Transverse colon (tissue), 4 donors: ENCODE measurements at regions not wholly inside any gene's neighbourhood (a gene's known extent, or its start where the extent isn't known, plus 50 kb on each side); places are given as distances from the start of the nearest gene placed in this dataset.

Source experiments
- DNase-seq: peaks from one replicate; pipeline ENCODE4 v3.0.0-alpha.2; 2019
- H3K27ac ChIP-seq, 4 donors: fragments of 200-600 bp; sonication (generic); 2 replicates each; pipeline ENCODE4 v1.5.1; 2016 to 2018; ENCODE audit warnings: inconsistent platforms in 4 of 4
- H3K27me3 ChIP-seq: fragments of 200-600 bp; sonication (generic); 2 replicates; pipeline ENCODE4 v1.5.1; 2017; ENCODE audit warnings: inconsistent platforms
- H3K36me3 ChIP-seq, 4 donors: fragments of 200-600 bp; sonication (generic); 2 replicates each; pipeline ENCODE4 v1.5.1; 2017 to 2019; ENCODE audit warnings: inconsistent platforms in 4 of 4
- H3K4me1 ChIP-seq, 4 donors: fragments of 200-600 bp; sonication (generic); 2 replicates each; pipeline ENCODE4 v1.5.1; 2017 to 2020; ENCODE audit warnings: inconsistent platforms in 4 of 4
- H3K4me3 ChIP-seq, 4 donors: fragments of 200-600 bp; sonication (generic); 1 replicate in 1 of 4; 2 replicates in 3 of 4; pipeline versions ENCODE4 v1.5.1 to v1.6.1; 2017 to 2019; ENCODE audit warnings: inconsistent platforms in 4 of 4
- H3K9me3 ChIP-seq, 2 donors: fragments of 200-600 bp; sonication (generic); 2 replicates each; pipeline ENCODE4 v1.5.1; 2017 to 2019; ENCODE audit warnings: inconsistent platforms in 2 of 2
- EP300 ChIP-seq: sonication (generic); formaldehyde crosslinking; IDR thresholded peaks from one replicate; pipeline ENCODE4 v1.6.1; 2017; ENCODE audit warnings: antibody characterized with exemption, low read depth
- POLR2A ChIP-seq: fragments of 450-650 bp; IDR thresholded peaks from one replicate; pipeline ENCODE4 v1.6.1; 2016; ENCODE audit warnings: antibody characterized with exemption, mild to moderate bottlenecking, moderate library complexity
- POLR2AphosphoS5 ChIP-seq, 3 donors: sonication (generic); formaldehyde crosslinking; IDR thresholded peaks; one replicate each; pipeline ENCODE4 v1.6.1; 2016; ENCODE audit warnings: antibody characterized with exemption in 3 of 3
- WGBS, 2 donors: methylation state at CpG; one replicate each; pipeline ENCODE4 v1.1.5; 2018; ENCODE audit warnings: low coverage in 1 of 2; 5-methylcytosine and 5-hydroxymethylcytosine counted together
- in situ Hi-C, 4 donors: fragments of 200-750 bp; cut with MboI; loops; one replicate each; pipeline versions ENCODE4 v1.15.0 to v1.15.1; 2017; ENCODE audit warnings: low sequenced_read_pairs in 3 of 4, low pct_ligation_motif_present in 1 of 4, low pct_unique_long_range_greater_than_20kb in 1 of 4
- intact Hi-C: fragments of 100-400 bp; cut with DNase I; formaldehyde crosslinking; loops from one replicate; pipeline ENCODE4 v1.15.1; 2023; ENCODE audit warnings: low total_unique reads
- TF ChIP-seq, protein P1 (sequence below), 5 experiments: fragments of 200-600 bp in 3 of 5; fragments of 450-650 bp in 2 of 5; sonication (generic) in 3 of 5; IDR thresholded peaks; 1 replicate in 2 of 5; 2 replicates in 3 of 5; pipeline ENCODE4 v1.5.1; 2016 to 2017; ENCODE audit warnings: antibody characterized with exemption in 5 of 5, inconsistent platforms in 3 of 5, mild to moderate bottlenecking in 2 of 5, moderate library complexity in 1 of 5

DNA sequence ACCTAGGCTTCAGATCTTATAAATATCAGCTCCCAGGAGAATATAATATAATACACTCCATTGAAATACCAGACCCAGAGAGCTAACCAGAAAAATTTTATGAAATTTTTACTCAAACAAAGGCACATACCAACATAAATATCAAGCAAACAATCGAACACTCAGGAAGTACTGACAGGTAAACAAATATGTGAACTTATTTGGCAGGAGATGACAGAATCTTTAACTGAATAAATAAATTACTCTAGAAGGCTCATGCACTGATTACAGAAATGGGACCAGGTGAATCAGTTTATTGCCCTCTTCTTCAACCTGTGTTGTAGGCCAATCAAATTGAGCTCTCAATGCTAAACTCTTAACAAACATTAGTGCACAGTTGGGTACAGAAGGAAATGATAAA lies 225.2 kb upstream of the PABPC4L start:
- Histone ChIP-seq H3K36me3 (no peaks in the 10 kb centered on the region), H3K27me3 (no peaks in the 10 kb centered on the region), H3K9me3 (no peaks in the 10 kb centered on the region), H3K4me3 (no peak overlapping the region), H3K4me1 (no peaks in the 10 kb centered on the region), H3K27ac (no peak overlapping the region)
- no peak for DNase-seq
- TF ChIP-seq POLR2AphosphoS5 (IDR thresholded peaks at IDR 0.05) (no peak), POLR2A (no peak), EP300 (no peak)
- TF ChIP-seq, protein P1, sequence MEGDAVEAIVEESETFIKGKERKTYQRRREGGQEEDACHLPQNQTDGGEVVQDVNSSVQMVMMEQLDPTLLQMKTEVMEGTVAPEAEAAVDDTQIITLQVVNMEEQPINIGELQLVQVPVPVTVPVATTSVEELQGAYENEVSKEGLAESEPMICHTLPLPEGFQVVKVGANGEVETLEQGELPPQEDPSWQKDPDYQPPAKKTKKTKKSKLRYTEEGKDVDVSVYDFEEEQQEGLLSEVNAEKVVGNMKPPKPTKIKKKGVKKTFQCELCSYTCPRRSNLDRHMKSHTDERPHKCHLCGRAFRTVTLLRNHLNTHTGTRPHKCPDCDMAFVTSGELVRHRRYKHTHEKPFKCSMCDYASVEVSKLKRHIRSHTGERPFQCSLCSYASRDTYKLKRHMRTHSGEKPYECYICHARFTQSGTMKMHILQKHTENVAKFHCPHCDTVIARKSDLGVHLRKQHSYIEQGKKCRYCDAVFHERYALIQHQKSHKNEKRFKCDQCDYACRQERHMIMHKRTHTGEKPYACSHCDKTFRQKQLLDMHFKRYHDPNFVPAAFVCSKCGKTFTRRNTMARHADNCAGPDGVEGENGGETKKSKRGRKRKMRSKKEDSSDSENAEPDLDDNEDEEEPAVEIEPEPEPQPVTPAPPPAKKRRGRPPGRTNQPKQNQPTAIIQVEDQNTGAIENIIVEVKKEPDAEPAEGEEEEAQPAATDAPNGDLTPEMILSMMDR (IDR thresholded peaks at IDR 0.05) = no peak
- 23 to 41% methylated on average over 1 of the region's 1 CpG for WGBS, 2 donors
- in situ Hi-C loops = no loop called here
- intact Hi-C loops = no loop called here

DNA sequence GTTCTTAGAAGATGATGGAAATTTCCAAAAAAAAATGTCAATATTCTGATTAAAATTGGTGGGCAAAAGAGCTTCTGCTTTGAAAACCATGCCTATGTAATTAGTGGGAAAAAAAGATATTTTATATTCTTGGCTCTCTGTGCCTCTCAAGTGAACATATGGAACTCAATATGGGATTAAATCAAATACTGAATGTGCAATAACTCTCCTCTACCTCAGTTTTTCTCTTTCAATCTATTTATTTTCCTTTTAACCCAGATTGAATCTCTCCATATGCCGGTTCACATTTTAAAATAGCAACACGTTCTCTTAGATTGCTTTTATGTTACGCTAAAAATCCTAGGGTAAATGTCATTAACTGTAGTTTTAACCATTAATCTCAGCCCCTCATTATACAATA lies 224.2 kb upstream of the PABPC4L start:
- TF ChIP-seq, protein P1 (IDR thresholded peaks at IDR 0.05) = no peak
- TF ChIP-seq POLR2AphosphoS5 (IDR thresholded peaks at IDR 0.05) = no peak
- TF ChIP-seq POLR2A = no peak
- no peak for TF ChIP-seq EP300
- in situ Hi-C loops (no loop called here), intact Hi-C loops (no loop called here)
- Histone ChIP-seq H3K9me3 (no peaks in the 10 kb centered on the region), H3K36me3 (no peaks in the 10 kb centered on the region), H3K27ac (no peak overlapping the region), H3K4me1 (no peaks in the 10 kb centered on the region), H3K27me3 (no peaks in the 10 kb centered on the region), H3K4me3 (no peak overlapping the region)
- 59 to 75% methylated on average over 3 of the region's 3 CpGs for WGBS, 2 donors
- no peak for DNase-seq

DNA sequence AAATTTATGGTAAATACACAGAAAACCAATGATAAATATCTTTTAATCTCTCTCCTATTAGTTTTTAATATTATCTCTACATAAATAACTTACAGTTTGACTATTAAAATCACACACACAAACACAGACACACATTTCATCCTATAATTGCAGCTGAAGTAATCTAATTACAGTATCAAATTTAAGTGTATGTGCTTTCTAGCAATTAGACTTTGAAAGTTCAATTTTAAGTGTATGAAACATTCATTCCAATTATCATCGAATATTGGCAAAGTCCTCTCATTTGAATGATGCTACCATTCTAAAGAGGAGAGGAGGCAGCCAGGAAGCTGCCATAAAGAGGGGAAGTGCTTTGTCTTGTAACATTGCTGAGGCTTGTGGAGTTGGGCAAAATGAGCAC lies 221.2 kb upstream of the PABPC4L start:
- H3K9me3 ChIP-seq = no peaks in the 10 kb centered on the region
- TF ChIP-seq POLR2A (no peak), EP300 (no peak), POLR2AphosphoS5 (IDR thresholded peaks at IDR 0.05) (no peak)
- TF ChIP-seq, protein P1 (IDR thresholded peaks at IDR 0.05) = no peak
- H3K4me1 ChIP-seq = no peaks in the 10 kb centered on the region
- H3K27me3 ChIP-seq = no peaks in the 10 kb centered on the region
- WGBS, 2 donors = 67 to 72% methylated on average over 1 of the region's 1 CpG
- in situ Hi-C loops (no loop called here), intact Hi-C loops (no loop called here)
- H3K27ac ChIP-seq = no peak overlapping the region
- H3K4me3 ChIP-seq = no peak overlapping the region
- H3K36me3 ChIP-seq = no peaks in the 10 kb centered on the region
- DNase-seq = no peak

DNA sequence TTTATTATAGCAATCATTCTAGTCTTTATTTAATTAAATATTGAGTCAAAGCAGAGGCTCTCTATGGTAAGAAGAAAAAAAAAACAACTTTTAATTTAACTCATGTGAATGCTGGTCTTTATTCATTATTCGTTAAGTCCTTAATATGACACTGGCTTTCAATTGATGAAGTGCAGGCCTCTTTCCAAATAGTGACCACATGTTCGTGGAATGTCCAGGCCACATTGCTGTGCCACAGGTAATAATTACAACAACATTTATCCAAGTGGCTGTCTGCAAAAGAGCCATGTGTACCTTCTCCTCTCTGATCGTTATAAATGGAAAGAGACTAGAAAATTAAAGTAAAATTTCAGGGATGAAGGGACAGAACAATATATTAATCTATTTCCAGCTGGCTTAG lies 220.1 kb upstream of the PABPC4L start:
- intact Hi-C loops = no loop called here
- no peaks in the 10 kb centered on the region for H3K9me3 ChIP-seq
- no peaks in the 10 kb centered on the region for H3K27me3 ChIP-seq
- no peak overlapping the region for H3K27ac ChIP-seq
- 47 to 56% methylated on average over 3 of the region's 3 CpGs for WGBS, 2 donors
- TF ChIP-seq EP300 (no peak), POLR2AphosphoS5 (IDR thresholded peaks at IDR 0.05) (no peak), POLR2A (no peak)
- TF ChIP-seq, protein P1 (IDR thresholded peaks at IDR 0.05) = no peak
- H3K4me1 ChIP-seq = no peaks in the 10 kb centered on the region
- H3K36me3 ChIP-seq = no peaks in the 10 kb centered on the region
- no peak for DNase-seq
- in situ Hi-C loops = no loop called here
- no peak overlapping the region for H3K4me3 ChIP-seq
